Neuron (in vitro differentiated cells): ENCODE measurements at regions not wholly inside any gene's neighbourhood (a gene's known extent, or its start where the extent isn't known, plus 50 kb on each side); places are given as distances from the start of the nearest gene placed in this dataset.

Source experiments
- H2AFZ ChIP-seq: one replicate; pipeline ENCODE4 v1.6.1; 2013; ENCODE audit warnings: low read depth, mild to moderate bottlenecking, inconsistent platforms, low read length, moderate library complexity
- H3K27me3 ChIP-seq: one replicate; pipeline ENCODE4 v1.6.1; 2013; ENCODE audit warnings: low read length; ENCODE audit not compliant: insufficient read depth
- H3K36me3 ChIP-seq: one replicate; pipeline ENCODE4 v1.6.1; 2013; ENCODE audit warnings: low read length; ENCODE audit not compliant: insufficient read depth
- H3K4me1 ChIP-seq: one replicate; pipeline ENCODE4 v1.6.1; 2013; ENCODE audit warnings: low read length; ENCODE audit not compliant: insufficient read depth
- H3K4me3 ChIP-seq: 2 replicates; pipeline ENCODE4 v1.5.1; 2013; ENCODE audit warnings: mild to moderate bottlenecking, low read length, moderate library complexity
- H3K9me3 ChIP-seq: one replicate; pipeline ENCODE4 v1.6.1; 2013; ENCODE audit warnings: low read length

- Histone ChIP-seq H2AFZ (no peak overlapping the region), H3K9me3 (peaks cover 1% of the 10 kb centered on the region), H3K4me1 (no peaks in the 10 kb centered on the region), H3K27me3 (no peaks in the 10 kb centered on the region), H3K36me3 (no peaks in the 10 kb centered on the region), H3K4me3 (no peak overlapping the region)
Observed at GRCh38 chr1:38328278-38329035, 281.9 kb upstream of the POU3F1 start.

GRCh38 chr1:38327559-38327973 lies 281.0 kb upstream of the POU3F1 start:
- H3K27me3 ChIP-seq = no peaks in the 10 kb centered on the region
- H3K9me3 ChIP-seq = peaks cover 1% of the 10 kb centered on the region
- H3K36me3 ChIP-seq = no peaks in the 10 kb centered on the region
- no peaks in the 10 kb centered on the region for H3K4me1 ChIP-seq
- no peak overlapping the region for H2AFZ ChIP-seq
- no peak overlapping the region for H3K4me3 ChIP-seq

GRCh38 chr1:38326856-38327255 lies 280.3 kb upstream of the POU3F1 start:
- no peak overlapping the region for H3K4me3 ChIP-seq
- H3K27me3 ChIP-seq = no peaks in the 10 kb centered on the region
- peaks cover 1% of the 10 kb centered on the region for H3K9me3 ChIP-seq
- no peaks in the 10 kb centered on the region for H3K36me3 ChIP-seq
- no peaks in the 10 kb centered on the region for H3K4me1 ChIP-seq
- H2AFZ ChIP-seq = no peak overlapping the region

GRCh38 chr1:38326135-38326534 lies 279.5 kb upstream of the POU3F1 start:
- Histone ChIP-seq H3K4me3 (no peak overlapping the region), H3K36me3 (no peaks in the 10 kb centered on the region), H3K4me1 (no peaks in the 10 kb centered on the region), H3K9me3 (peaks cover 1% of the 10 kb centered on the region), H3K27me3 (no peaks in the 10 kb centered on the region), H2AFZ (no peak overlapping the region)

GRCh38 chr1:38312753-38313152 lies 266.2 kb upstream of the POU3F1 start:
- no peak overlapping the region for H2AFZ ChIP-seq
- H3K27me3 ChIP-seq = no peaks in the 10 kb centered on the region
- peaks cover 5% of the 10 kb centered on the region for H3K9me3 ChIP-seq
- no peaks in the 10 kb centered on the region for H3K36me3 ChIP-seq
- no peaks in the 10 kb centered on the region for H3K4me1 ChIP-seq
- no peak overlapping the region for H3K4me3 ChIP-seq

GRCh38 chr1:38310079-38310478 lies 263.5 kb upstream of the POU3F1 start:
- no peak overlapping the region for H3K4me3 ChIP-seq
- peaks cover 5% of the 10 kb centered on the region for H3K9me3 ChIP-seq
- H3K36me3 ChIP-seq = no peaks in the 10 kb centered on the region
- H2AFZ ChIP-seq = no peak overlapping the region
- no peaks in the 10 kb centered on the region for H3K27me3 ChIP-seq
- no peaks in the 10 kb centered on the region for H3K4me1 ChIP-seq

- no peaks in the 10 kb centered on the region for H3K27me3 ChIP-seq
- no peaks in the 10 kb centered on the region for H3K4me1 ChIP-seq
- H3K9me3 ChIP-seq = peaks cover 5% of the 10 kb centered on the region
- no peak overlapping the region for H3K4me3 ChIP-seq
- no peaks in the 10 kb centered on the region for H3K36me3 ChIP-seq
- H2AFZ ChIP-seq = no peak overlapping the region
Observed at GRCh38 chr1:38308780-38309179, 262.2 kb upstream of the POU3F1 start.

- H2AFZ ChIP-seq = no peak overlapping the region
- peaks cover 5% of the 10 kb centered on the region for H3K9me3 ChIP-seq
- no peaks in the 10 kb centered on the region for H3K36me3 ChIP-seq
- H3K4me3 ChIP-seq = no peak overlapping the region
- H3K27me3 ChIP-seq = no peaks in the 10 kb centered on the region
- no peaks in the 10 kb centered on the region for H3K4me1 ChIP-seq
Observed at GRCh38 chr1:38305666-38306065, 259.1 kb upstream of the POU3F1 start.

- Histone ChIP-seq H3K36me3 (no peaks in the 10 kb centered on the region), H3K4me1 (no peaks in the 10 kb centered on the region), H3K4me3 (no peak overlapping the region), H2AFZ (no peak overlapping the region), H3K27me3 (no peaks in the 10 kb centered on the region), H3K9me3 (peaks cover 2% of the 10 kb centered on the region)
Observed at GRCh38 chr1:38303843-38304242, 257.2 kb upstream of the POU3F1 start.

- H3K27me3 ChIP-seq = no peaks in the 10 kb centered on the region
Observed at GRCh38 chr1:38301040-38301439, 254.4 kb upstream of the POU3F1 start.

GRCh38 chr1:38300616-38301015 lies 254.0 kb upstream of the POU3F1 start:
- H3K9me3 ChIP-seq = no peaks in the 10 kb centered on the region

More at GRCh38 chr1:38301040-38301439, 254.4 kb upstream of the POU3F1 start:
- Histone ChIP-seq H3K4me1 (no peaks in the 10 kb centered on the region), H2AFZ (no peak overlapping the region), H3K36me3 (no peaks in the 10 kb centered on the region), H3K9me3 (no peaks in the 10 kb centered on the region), H3K4me3 (no peak overlapping the region)

GRCh38 chr1:38297842-38298241 lies 251.2 kb upstream of the POU3F1 start:
- Histone ChIP-seq H3K4me1 (no peaks in the 10 kb centered on the region), H3K9me3 (no peaks in the 10 kb centered on the region), H3K27me3 (no peaks in the 10 kb centered on the region), H3K36me3 (no peaks in the 10 kb centered on the region), H2AFZ (no peak overlapping the region), H3K4me3 (no peak overlapping the region)

More at GRCh38 chr1:38300616-38301015, 254.0 kb upstream of the POU3F1 start:
- no peak overlapping the region for H2AFZ ChIP-seq
- H3K27me3 ChIP-seq = no peaks in the 10 kb centered on the region
- H3K4me1 ChIP-seq = no peaks in the 10 kb centered on the region
- H3K4me3 ChIP-seq = no peak overlapping the region
- H3K36me3 ChIP-seq = no peaks in the 10 kb centered on the region

GRCh38 chr1:38297246-38297645 lies 250.7 kb upstream of the POU3F1 start:
- H3K4me3 ChIP-seq = no peak overlapping the region
- H3K36me3 ChIP-seq = no peaks in the 10 kb centered on the region
- no peaks in the 10 kb centered on the region for H3K9me3 ChIP-seq
- no peaks in the 10 kb centered on the region for H3K4me1 ChIP-seq
- H3K27me3 ChIP-seq = no peaks in the 10 kb centered on the region
- H2AFZ ChIP-seq = no peak overlapping the region

GRCh38 chr1:38296047-38296446 lies 249.5 kb upstream of the POU3F1 start:
- H3K4me1 ChIP-seq = no peaks in the 10 kb centered on the region
- no peaks in the 10 kb centered on the region for H3K27me3 ChIP-seq
- no peaks in the 10 kb centered on the region for H3K36me3 ChIP-seq
- no peak overlapping the region for H2AFZ ChIP-seq
- no peaks in the 10 kb centered on the region for H3K9me3 ChIP-seq
- H3K4me3 ChIP-seq = no peak overlapping the region
